RWPE2 (cell line): ENCODE measurements at regions not wholly inside any gene's neighbourhood (a gene's known extent, or its start where the extent isn't known, plus 50 kb on each side); places are given as distances from the start of the nearest gene placed in this dataset.

Source experiments
- ATAC-seq: fragments of 200-7000 bp; cut with Tn5 transposase; 3 replicates; pipeline ENCODE4 v1.9.1; 2021; ENCODE audit warnings: low read depth
- DNase-seq: peaks from one replicate; pipeline ENCODE4 v3.0.0-alpha.2; 2020; ENCODE audit warnings: low spot score
- H3K27ac ChIP-seq: fragments of 450-650 bp; 2 replicates; pipeline ENCODE4 v1.5.1; 2017; ENCODE audit warnings: mild to moderate bottlenecking; ENCODE audit not compliant: poor library complexity, severe bottlenecking
- H3K27me3 ChIP-seq: fragments of 250-450 bp; sonication (Bioruptor Pico); 2 replicates; pipeline ENCODE4 v1.5.1; 2021; ENCODE audit warnings: mild to moderate bottlenecking, moderate library complexity; ENCODE audit not compliant: insufficient read depth, poor library complexity, severe bottlenecking
- H3K36me3 ChIP-seq: fragments of 250-450 bp; sonication (Bioruptor Pico); 2 replicates; pipeline ENCODE4 v1.5.1; 2020; ENCODE audit warnings: low read depth, mild to moderate bottlenecking, moderate library complexity
- H3K4me1 ChIP-seq: fragments of 250-450 bp; sonication (Bioruptor Pico); 2 replicates; pipeline ENCODE4 v1.5.1; 2021; ENCODE audit warnings: mild to moderate bottlenecking, moderate library complexity; ENCODE audit not compliant: insufficient read depth, poor library complexity, severe bottlenecking
- H3K4me3 ChIP-seq: fragments of 250-450 bp; sonication (Bioruptor Pico); 2 replicates; pipeline ENCODE4 v1.5.1; 2021; ENCODE audit warnings: mild to moderate bottlenecking, moderate library complexity; ENCODE audit not compliant: severe bottlenecking
- H3K9me3 ChIP-seq: fragments of 250-450 bp; sonication (Bioruptor Pico); 2 replicates; pipeline ENCODE4 v1.5.1; 2021; ENCODE audit warnings: mild to moderate bottlenecking, moderate library complexity; ENCODE audit not compliant: severe bottlenecking
- CTCF ChIP-seq: fragments of 450-650 bp; IDR thresholded peaks from one replicate; pipeline ENCODE4 v1.5.1; 2017; ENCODE audit warnings: mild to moderate bottlenecking, moderate library complexity; ENCODE audit not compliant: poor library complexity, severe bottlenecking

GRCh38 chr2:163248376-163249253 lies 410.0 kb upstream of the KCNH7 start:
- H3K27ac ChIP-seq, result no peak overlapping the region
- no peaks in the 10 kb centered on the region for H3K27me3 ChIP-seq
- no peaks in the 10 kb centered on the region for H3K9me3 ChIP-seq
- no peak for TF ChIP-seq CTCF
- no peaks in the 10 kb centered on the region for H3K36me3 ChIP-seq
- no peak for DNase-seq
- ATAC-seq, result no peak
- no peak overlapping the region for H3K4me3 ChIP-seq
- peaks cover 8% of the 10 kb centered on the region for H3K4me1 ChIP-seq

GRCh38 chr2:163247847-163248220 lies 409.3 kb upstream of the KCNH7 start:
- no peak overlapping the region for H3K27ac ChIP-seq
- DNase-seq (no peak), ATAC-seq (no peak)
- H3K36me3 ChIP-seq, result no peaks in the 10 kb centered on the region
- H3K4me1 ChIP-seq, result peaks cover 8% of the 10 kb centered on the region
- no peak for TF ChIP-seq CTCF
- no peak overlapping the region for H3K4me3 ChIP-seq
- no peaks in the 10 kb centered on the region for H3K27me3 ChIP-seq
- no peaks in the 10 kb centered on the region for H3K9me3 ChIP-seq

- no peaks in the 10 kb centered on the region for H3K9me3 ChIP-seq
- H3K4me1 ChIP-seq, result peaks cover 5% of the 10 kb centered on the region
- ATAC-seq (no peak), DNase-seq (no peak)
- H3K36me3 ChIP-seq, result no peaks in the 10 kb centered on the region
- H3K27me3 ChIP-seq, result no peaks in the 10 kb centered on the region
- no peak overlapping the region for H3K27ac ChIP-seq
- no peak overlapping the region for H3K4me3 ChIP-seq
- no peak for TF ChIP-seq CTCF
These were observed 408.7 kb upstream of the KCNH7 start for GRCh38 chr2:163247156-163247846.

- Histone ChIP-seq H3K4me1 (no peaks in the 10 kb centered on the region), H3K4me3 (no peak overlapping the region), H3K36me3 (no peaks in the 10 kb centered on the region), H3K9me3 (no peaks in the 10 kb centered on the region), H3K27ac (no peak overlapping the region), H3K27me3 (no peaks in the 10 kb centered on the region)
- DNase-seq, result no peak
- ATAC-seq, result no peak
- TF ChIP-seq CTCF, result no peak
These were observed 407.6 kb upstream of the KCNH7 start for GRCh38 chr2:163246135-163246534.

GRCh38 chr2:163236553-163236952 lies 398.0 kb upstream of the KCNH7 start:
- DNase-seq, result no peak
- TF ChIP-seq CTCF, result no peak
- H3K4me1 ChIP-seq, result no peaks in the 10 kb centered on the region

More at GRCh38 chr2:163236553-163236952, 398.0 kb upstream of the KCNH7 start:
- Histone ChIP-seq H3K9me3 (no peaks in the 10 kb centered on the region), H3K27ac (no peak overlapping the region), H3K4me3 (no peak overlapping the region), H3K36me3 (no peaks in the 10 kb centered on the region), H3K27me3 (no peaks in the 10 kb centered on the region)
- ATAC-seq, result no peak
